Mesenchymal stem cell (in vitro differentiated cells and primary cell): ENCODE measurements at regions not wholly inside any gene's neighbourhood (a gene's known extent, or its start where the extent isn't known, plus 50 kb on each side); places are given as distances from the start of the nearest gene placed in this dataset.

ENCODE experiments used
- DNase-seq: peaks from one replicate; pipeline ENCODE4 v3.0.0-alpha.2; 2013
- H2AFZ ChIP-seq: one replicate; pipeline ENCODE4 v1.6.1; 2013; ENCODE audit warnings: low read depth, mild to moderate bottlenecking, control low read depth, inconsistent platforms, low read length, moderate library complexity
- H2AK5ac ChIP-seq: 2 replicates; pipeline ENCODE4 v1.6.1; 2013; ENCODE audit warnings: low read length, moderate library complexity, mild to moderate bottlenecking, inconsistent platforms; ENCODE audit not compliant: severe bottlenecking
- H2BK120ac ChIP-seq: one replicate; pipeline ENCODE4 v1.6.1; 2013; ENCODE audit warnings: low read depth, mild to moderate bottlenecking, inconsistent platforms, low read length, moderate library complexity
- H2BK12ac ChIP-seq, 2 experiments: one replicate each; pipeline ENCODE4 v1.6.1; 2013; ENCODE audit warnings: inconsistent platforms in 2 of 2, low read length in 2 of 2, mild to moderate bottlenecking in 2 of 2, moderate library complexity in 2 of 2, control low read depth in 1 of 2
- H2BK15ac ChIP-seq: one replicate; pipeline ENCODE4 v1.6.1; 2013; ENCODE audit warnings: mild to moderate bottlenecking, low read depth, inconsistent platforms; ENCODE audit not compliant: poor library complexity, severe bottlenecking
- H2BK5ac ChIP-seq: 2 replicates; pipeline ENCODE4 v1.6.1; 2013; ENCODE audit warnings: low read depth, mild to moderate bottlenecking, low read length, control low read depth, inconsistent platforms; ENCODE audit not compliant: poor library complexity, severe bottlenecking
- H3K14ac ChIP-seq, 2 experiments: one replicate each; pipeline ENCODE4 v1.6.1; 2013; ENCODE audit warnings: inconsistent platforms in 2 of 2, low read length in 2 of 2, control low read depth in 1 of 2, mild to moderate bottlenecking in 1 of 2, moderate library complexity in 1 of 2
- H3K18ac ChIP-seq, 2 experiments: one replicate each; pipeline ENCODE4 v1.6.1; 2013; ENCODE audit warnings: inconsistent platforms in 2 of 2, low read length in 2 of 2, control low read depth in 1 of 2, low read depth in 1 of 2, mild to moderate bottlenecking in 1 of 2
- H3K23ac ChIP-seq, 2 experiments: one replicate each; pipeline ENCODE4 v1.6.1; 2013; ENCODE audit warnings: inconsistent platforms in 2 of 2, low read length in 2 of 2, mild to moderate bottlenecking in 2 of 2, moderate library complexity in 2 of 2, control low read depth in 1 of 2
- H3K27ac ChIP-seq: 2 replicates; pipeline ENCODE4 v1.5.1; 2013; ENCODE audit warnings: mild to moderate bottlenecking, moderate library complexity, low read length, control low read depth, inconsistent platforms; ENCODE audit not compliant: poor library complexity, severe bottlenecking
- H3K27me3 ChIP-seq, 2 experiments: 2 replicates each; pipeline versions ENCODE4 v1.6.1 to v1.7.0; 2013; ENCODE audit warnings: low read length in 2 of 2, mild to moderate bottlenecking in 2 of 2, moderate library complexity in 2 of 2, control low read depth in 1 of 2, inconsistent platforms in 1 of 2; ENCODE audit not compliant: control insufficient read depth in 1 of 2, insufficient read depth in 1 of 2
- H3K36me3 ChIP-seq, 2 experiments: 2 replicates each; pipeline versions ENCODE4 v1.6.1 to v1.7.0; 2013; ENCODE audit warnings: low read length in 2 of 2, control low read depth in 1 of 2, inconsistent platforms in 1 of 2, low read depth in 1 of 2, mild to moderate bottlenecking in 1 of 2; ENCODE audit not compliant: insufficient read depth in 2 of 2, control insufficient read depth in 1 of 2
- H3K4ac ChIP-seq, 2 experiments: one replicate each; pipeline ENCODE4 v1.6.1; 2013; ENCODE audit warnings: inconsistent platforms in 2 of 2, low read length in 2 of 2, mild to moderate bottlenecking in 2 of 2, moderate library complexity in 2 of 2, control low read depth in 1 of 2, low read depth in 1 of 2
- H3K4me1 ChIP-seq: 2 replicates; pipeline ENCODE4 v1.6.1; 2013; ENCODE audit warnings: low read depth, low read length, control low read depth; ENCODE audit not compliant: control insufficient read depth, insufficient read depth
- H3K4me2 ChIP-seq: 2 replicates; pipeline ENCODE4 v1.6.1; 2013; ENCODE audit warnings: low read length, mild to moderate bottlenecking, inconsistent platforms; ENCODE audit not compliant: poor library complexity, severe bottlenecking
- H3K4me3 ChIP-seq, 2 experiments: 2 replicates each; pipeline versions ENCODE4 v1.5.1 to v1.7.0; 2013; ENCODE audit warnings: low read length in 2 of 2, mild to moderate bottlenecking in 2 of 2, control low read depth in 1 of 2, low read depth in 1 of 2; ENCODE audit not compliant: insufficient read depth in 1 of 2
- H3K79me1 ChIP-seq: replicated peaks from 2 replicates; pipeline ENCODE4 v1.6.1; 2013; ENCODE audit warnings: mild to moderate bottlenecking, control low read depth, low read length, inconsistent platforms; ENCODE audit not compliant: poor library complexity, severe bottlenecking
- H3K9ac ChIP-seq: 2 replicates; pipeline ENCODE4 v1.7.0; 2013; ENCODE audit warnings: mild to moderate bottlenecking, low read length, moderate library complexity
- H3K9me3 ChIP-seq: 2 replicates; pipeline ENCODE4 v1.7.0; 2013; ENCODE audit warnings: mild to moderate bottlenecking, low read length; ENCODE audit not compliant: control insufficient read depth
- H4K8ac ChIP-seq: one replicate; pipeline ENCODE4 v1.6.1; 2013; ENCODE audit warnings: inconsistent platforms, mild to moderate bottlenecking, low read length, moderate library complexity
- H4K91ac ChIP-seq: one replicate; pipeline ENCODE4 v1.6.1; 2013; ENCODE audit warnings: mild to moderate bottlenecking, low read length, inconsistent platforms
- WGBS: methylation state at CpG from one replicate; pipeline ENCODE4 v1.1.7; 2013; ENCODE audit warnings: mixed read lengths; 5-methylcytosine and 5-hydroxymethylcytosine counted together

DNA sequence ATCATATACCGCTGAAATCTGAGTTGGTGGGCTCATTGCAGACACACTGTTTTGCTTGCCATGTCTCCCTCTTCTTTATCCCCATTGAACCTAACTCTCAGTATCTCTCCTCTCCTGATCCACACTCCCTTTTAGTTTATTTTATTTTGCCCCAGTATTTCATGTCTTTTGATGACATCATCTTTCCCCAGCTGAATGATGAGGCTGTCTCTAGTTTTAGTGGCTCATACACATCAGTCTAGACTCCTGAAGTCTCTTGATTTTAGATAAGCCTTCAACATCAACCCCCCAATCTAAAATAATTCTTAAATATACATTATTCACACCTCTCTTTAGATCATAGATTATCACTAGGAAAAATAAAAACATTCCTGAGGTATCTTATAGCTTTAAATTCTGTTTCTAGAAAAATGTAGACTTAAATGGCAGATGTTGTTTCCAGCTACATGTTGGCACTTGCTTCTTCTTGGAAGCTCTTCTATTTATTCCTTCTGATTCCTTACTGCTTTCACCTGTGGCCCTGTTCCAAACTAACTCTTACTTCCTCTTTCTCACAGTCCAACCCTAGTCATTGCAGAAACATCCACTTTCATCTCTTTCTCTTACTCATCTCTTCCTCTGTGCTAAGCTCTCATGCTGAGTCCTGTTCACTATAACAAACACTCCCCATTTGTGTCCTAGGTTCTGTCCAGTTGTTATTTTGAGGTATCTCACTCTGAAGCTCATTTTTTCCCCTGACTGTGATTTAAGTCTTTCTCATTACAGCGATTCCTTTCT, 191.9 kb upstream of the SLC35B3 start:
- no peak overlapping the region for H3K9ac ChIP-seq
- no peak overlapping the region for H2BK5ac ChIP-seq
- H2BK120ac ChIP-seq = no peak overlapping the region
- whole genome bisulfite sequencing = 82% methylated on average over 2 of the region's 2 CpGs
- H3K4me2 ChIP-seq = no peak overlapping the region
- H3K27me3 ChIP-seq = no peaks in the 10 kb centered on the region
- peaks cover 4% of the 10 kb centered on the region for H3K9me3 ChIP-seq
- no peaks in the 10 kb centered on the region for H3K79me1 ChIP-seq
- no peak overlapping the region for H3K4ac ChIP-seq
- H3K18ac ChIP-seq = no peak overlapping the region
- no peaks in the 10 kb centered on the region for H3K4me1 ChIP-seq
- H3K23ac ChIP-seq = no peak overlapping the region
- H4K91ac ChIP-seq = no peak overlapping the region
- no peak overlapping the region for H3K27ac ChIP-seq
- H2AFZ ChIP-seq = no peak overlapping the region
- no peak overlapping the region for H4K8ac ChIP-seq
- H2BK15ac ChIP-seq = no peak overlapping the region
- DNase-seq = peak; percentile 7
- no peak overlapping the region for H3K4me3 ChIP-seq
- no peak overlapping the region for H3K14ac ChIP-seq
- no peak overlapping the region for H2AK5ac ChIP-seq
- H2BK12ac ChIP-seq = no peak overlapping the region
- no peaks in the 10 kb centered on the region for H3K36me3 ChIP-seq

DNA sequence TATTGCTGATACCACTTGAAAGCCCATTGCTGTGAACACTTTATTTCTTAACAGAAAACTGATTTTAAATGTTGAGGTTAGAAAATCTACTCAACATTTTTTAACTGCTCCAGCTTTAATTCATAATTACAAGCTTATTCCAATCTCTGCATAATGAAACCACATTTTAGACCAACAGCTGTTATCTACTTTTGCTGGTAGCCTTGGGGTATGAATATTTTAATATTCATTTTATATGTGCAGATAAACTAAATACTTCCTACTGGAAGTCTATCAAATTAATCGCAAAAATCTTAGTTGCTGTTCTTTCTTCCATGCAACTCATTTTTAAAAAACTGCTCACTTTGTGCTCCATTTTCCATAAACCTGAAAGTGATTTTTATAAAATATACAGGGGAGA, 189.3 kb upstream of the SLC35B3 start:
- no peak overlapping the region for H3K27ac ChIP-seq
- H3K4me2 ChIP-seq = no peak overlapping the region
- no peak overlapping the region for H3K18ac ChIP-seq
- H3K36me3 ChIP-seq = no peaks in the 10 kb centered on the region
- H3K4me1 ChIP-seq = no peaks in the 10 kb centered on the region
- no peak overlapping the region for H3K23ac ChIP-seq
- no CpG with 5 or more reads among the region's 1 CpG for WGBS
- H3K27me3 ChIP-seq = no peaks in the 10 kb centered on the region
- no peak overlapping the region for H2BK12ac ChIP-seq
- H2BK15ac ChIP-seq = no peak overlapping the region
- H4K91ac ChIP-seq = no peak overlapping the region
- H2BK5ac ChIP-seq = no peak overlapping the region
- H3K4ac ChIP-seq = no peak overlapping the region
- no peak overlapping the region for H2AFZ ChIP-seq
- H2BK120ac ChIP-seq = no peak overlapping the region
- DNase-seq = no peak
- no peak overlapping the region for H3K14ac ChIP-seq
- H3K4me3 ChIP-seq = no peak overlapping the region
- H2AK5ac ChIP-seq = no peak overlapping the region
- H3K79me1 ChIP-seq = no peaks in the 10 kb centered on the region
- no peak overlapping the region for H3K9ac ChIP-seq
- H3K9me3 ChIP-seq = peaks cover 3% of the 10 kb centered on the region
- no peak overlapping the region for H4K8ac ChIP-seq

DNA sequence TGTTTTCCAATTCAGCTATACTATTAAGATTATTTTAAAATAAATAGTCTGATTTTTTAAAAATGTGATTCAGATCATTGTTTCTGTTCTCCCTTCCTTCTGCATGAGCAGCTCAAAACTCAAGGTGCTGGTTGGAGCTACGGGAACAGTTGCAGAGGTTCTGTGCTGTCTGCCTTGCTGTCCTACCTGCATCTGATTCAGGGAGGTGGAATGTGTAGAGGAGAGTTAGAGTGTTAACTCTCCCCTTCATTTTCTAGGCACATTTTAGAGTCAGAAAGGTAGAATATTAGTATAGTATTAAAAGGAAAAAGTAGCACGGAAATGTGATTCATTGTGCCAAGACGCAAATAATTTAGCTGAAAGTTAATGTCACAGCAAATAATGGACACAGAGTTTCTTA, 188.1 kb upstream of the SLC35B3 start:
- Histone ChIP-seq H2BK15ac (no peak overlapping the region), H3K4me3 (no peak overlapping the region), H3K36me3 (no peaks in the 10 kb centered on the region), H4K91ac (no peak overlapping the region), H3K9me3 (peaks cover 3% of the 10 kb centered on the region), H2BK5ac (no peak overlapping the region), H2AK5ac (no peak overlapping the region), H3K4me2 (no peak overlapping the region), H3K14ac (no peak overlapping the region), H3K18ac (no peak overlapping the region), H2BK120ac (no peak overlapping the region), H3K4ac (no peak overlapping the region), H2AFZ (no peak overlapping the region), H3K27ac (no peak overlapping the region), H3K79me1 (no peaks in the 10 kb centered on the region), H3K4me1 (no peaks in the 10 kb centered on the region), H3K9ac (no peak overlapping the region), H2BK12ac (no peak overlapping the region), H4K8ac (no peak overlapping the region), H3K27me3 (no peaks in the 10 kb centered on the region), H3K23ac (no peak overlapping the region)
- 83% methylated on average over 2 of the region's 3 CpGs for WGBS
- DNase-seq = no peak

DNA sequence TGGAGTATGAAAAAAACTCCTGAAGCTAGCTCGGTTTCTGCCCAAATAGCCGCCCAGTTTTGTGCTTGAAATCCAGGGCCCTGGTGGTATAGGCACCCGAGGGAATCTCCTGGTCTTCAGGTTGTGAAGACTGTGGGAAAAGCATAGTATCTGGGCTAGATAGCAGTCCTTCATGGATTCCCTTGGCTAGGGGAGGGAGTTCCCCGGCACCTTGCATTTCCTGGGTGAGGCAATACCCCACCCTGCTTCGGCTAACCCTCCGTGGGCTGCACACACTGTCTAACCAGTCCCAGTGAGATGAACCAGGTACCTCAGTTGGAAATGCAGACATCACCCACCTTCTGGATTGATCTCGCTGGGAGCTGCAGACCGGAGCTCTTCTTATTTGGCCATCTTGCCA, 184.5 kb upstream of the SLC35B3 start:
- Histone ChIP-seq H3K27me3 (no peaks in the 10 kb centered on the region), H3K4ac (no peak overlapping the region), H2BK12ac (no peak overlapping the region), H4K91ac (no peak overlapping the region), H3K14ac (no peak overlapping the region), H3K9ac (no peak overlapping the region), H3K18ac (no peak overlapping the region), H3K4me2 (no peak overlapping the region), H2BK15ac (no peak overlapping the region), H2BK120ac (no peak overlapping the region), H2BK5ac (no peak overlapping the region), H4K8ac (no peak overlapping the region), H3K9me3 (peaks cover 7% of the 10 kb centered on the region), H3K4me3 (no peak overlapping the region), H3K23ac (no peak overlapping the region), H2AK5ac (no peak overlapping the region), H3K36me3 (no peaks in the 10 kb centered on the region), H3K4me1 (no peaks in the 10 kb centered on the region), H3K79me1 (no peaks in the 10 kb centered on the region), H2AFZ (no peak overlapping the region), H3K27ac (no peak overlapping the region)
- WGBS = 77% methylated on average over 8 of the region's 8 CpGs
- DNase-seq = no peak
